ENCODE measurements at regions not wholly inside any gene's neighbourhood (a gene's known extent, or its start where the extent isn't known, plus 50 kb on each side); places are given as distances from the start of the nearest gene placed in this dataset.
"Not testable (repeated sequence)": the region's sequence is repeated elsewhere in the genome, so short reads cannot be mapped to it uniquely, and the experiment has no call there.

- TF ChIP-seq CTCF (IDR thresholded peaks at IDR 0.05; ENCODE audit: extremely low read depth in 1 of 2, insufficient read depth in 1 of 2, low read depth in 1 of 2, low read length in 2 of 2); EZH2 (IDR thresholded peaks at IDR 0.05; ENCODE audit: borderline replicate concordance, low read depth, low read length, severe bottlenecking); POLR2AphosphoS5 (IDR thresholded peaks at IDR 0.05; ENCODE audit: insufficient read depth, low read depth, low read length): not testable (repeated sequence)
These were observed 259.9 kb downstream of the ZFY start for GRCh38 chrY:3195035-3195434.
